Activated naive CD4-positive, alpha-beta T cell treated with anti-CD3 and anti-CD28 coated beads, Interleukin-2, amount 50 U/mL, for 16 hours (primary cell): ENCODE measurements at regions not wholly inside any gene's neighbourhood (a gene's known extent, or its start where the extent isn't known, plus 50 kb on each side); places are given as distances from the start of the nearest gene placed in this dataset.

Experiments used
- DNase-seq: peaks from one replicate; pipeline ENCODE4 v3.0.0-alpha.2; 2020

GRCh38 chr1:219521325-219521724 is 91.6 kb downstream of the ZC3H11B start:
- no peak for DNase-seq

GRCh38 chr1:219520241-219520640 is 92.7 kb downstream of the ZC3H11B start:
- DNase-seq: no peak

GRCh38 chr1:219518907-219519248 is 94.0 kb downstream of the ZC3H11B start:
- no peak for DNase-seq

GRCh38 chr1:219518168-219518906 is 94.6 kb downstream of the ZC3H11B start:
- no peak for DNase-seq

GRCh38 chr1:219517031-219517430 is 95.9 kb downstream of the ZC3H11B start:
- DNase-seq: no peak

- DNase-seq: no peak
Measured at GRCh38 chr1:219514728-219515127, 98.2 kb downstream of the ZC3H11B start.

GRCh38 chr1:219507437-219507836 is 105.5 kb downstream of the ZC3H11B start:
- DNase-seq: no peak

- no peak for DNase-seq
Measured at GRCh38 chr1:219506936-219507335, 106.0 kb downstream of the ZC3H11B start.

GRCh38 chr1:219506473-219506899 is 106.4 kb downstream of the ZC3H11B start:
- DNase-seq: no peak

GRCh38 chr1:219505886-219506285 is 107.0 kb downstream of the ZC3H11B start:
- DNase-seq: no peak

- DNase-seq: no peak
Measured at GRCh38 chr1:219503604-219504003, 109.3 kb downstream of the ZC3H11B start.

GRCh38 chr1:219500327-219500897 is 112.5 kb downstream of the ZC3H11B start:
- DNase-seq: no peak

- no peak for DNase-seq
Measured at GRCh38 chr1:219498666-219499065, 114.2 kb downstream of the ZC3H11B start.

GRCh38 chr1:219495737-219496408 is 117.0 kb downstream of the ZC3H11B start:
- DNase-seq: no peak

GRCh38 chr1:219492717-219493116 is 120.2 kb downstream of the ZC3H11B start:
- DNase-seq: no peak

- no peak for DNase-seq
Measured at GRCh38 chr1:219490566-219490965, 122.3 kb downstream of the ZC3H11B start.

- DNase-seq: no peak
Measured at GRCh38 chr1:219489636-219490035, 123.3 kb downstream of the ZC3H11B start.

- no peak for DNase-seq
Measured at GRCh38 chr1:219488275-219488674, 124.6 kb downstream of the ZC3H11B start.

- no peak for DNase-seq
Measured at GRCh38 chr1:219483530-219483929, 129.4 kb downstream of the ZC3H11B start.

GRCh38 chr1:219480011-219480410 is 132.9 kb downstream of the ZC3H11B start:
- DNase-seq: no peak

- no peak for DNase-seq
Measured at GRCh38 chr1:219478811-219479210, 134.1 kb downstream of the ZC3H11B start.

GRCh38 chr1:219477861-219478260 is 135.0 kb downstream of the ZC3H11B start:
- DNase-seq: no peak

GRCh38 chr1:219476716-219477115 is 136.2 kb downstream of the ZC3H11B start:
- DNase-seq: no peak

GRCh38 chr1:219476116-219476515 is 136.8 kb downstream of the ZC3H11B start:
- no peak for DNase-seq
